GM19455 (cell line): ENCODE measurements at regions not wholly inside any gene's neighbourhood (a gene's known extent, or its start where the extent isn't known, plus 50 kb on each side); places are given as distances from the start of the nearest gene placed in this dataset.
A peak's percentile ranks its signal among the peaks of the same experiment; 100 is the strongest.
"Not testable (repeated sequence)": the region's sequence is repeated elsewhere in the genome, so short reads cannot be mapped to it uniquely, and the experiment has no call there.

Experiments
- ATAC-seq: cut with Tn5 transposase; IDR thresholded peaks from one replicate; pipeline ENCODE4 v1.9.1; 2021; ENCODE audit not compliant: unreplicated experiment

DNA sequence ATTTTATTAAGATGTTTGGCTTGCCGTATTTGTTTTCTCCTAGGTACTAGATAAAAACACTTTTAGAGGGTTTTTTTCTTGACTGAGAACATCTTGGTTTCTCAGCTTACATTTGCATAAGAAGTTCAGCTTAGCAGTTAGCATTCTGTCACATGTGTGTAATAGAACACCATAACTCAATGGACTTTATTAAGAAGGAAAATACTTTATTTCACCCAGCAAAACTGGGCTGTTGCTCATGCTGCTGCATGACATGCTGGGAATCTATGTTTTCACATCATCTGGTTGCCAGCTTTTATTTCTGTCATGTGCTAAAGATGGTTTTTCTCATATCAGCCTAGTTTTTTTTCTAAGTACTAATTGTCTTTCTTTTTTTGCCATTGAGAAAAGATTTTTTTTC, 144.6 kb downstream of the UTRN start:
- ATAC-seq, result no peak

DNA sequence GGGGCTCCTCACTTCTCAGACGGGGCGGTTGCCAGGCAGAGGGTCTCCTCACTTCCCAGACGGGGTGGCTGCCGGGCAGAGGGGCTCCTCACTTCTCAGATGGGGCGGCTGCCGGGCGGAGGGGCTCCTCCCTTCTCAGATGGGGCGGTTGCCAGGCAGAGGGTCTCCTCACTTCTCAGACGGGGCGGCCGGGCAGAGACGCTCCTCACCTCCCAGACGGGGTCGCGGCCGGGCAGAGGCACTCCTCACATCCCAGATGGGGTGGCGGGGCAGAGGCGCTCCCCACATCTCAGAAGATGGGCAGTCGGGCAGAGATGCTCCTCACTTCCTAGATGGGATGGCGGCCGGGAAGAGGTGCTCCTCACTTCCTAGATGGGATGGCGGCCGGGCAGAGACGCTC, 148.3 kb downstream of the UTRN start:
- ATAC-seq, result not testable (repeated sequence)

DNA sequence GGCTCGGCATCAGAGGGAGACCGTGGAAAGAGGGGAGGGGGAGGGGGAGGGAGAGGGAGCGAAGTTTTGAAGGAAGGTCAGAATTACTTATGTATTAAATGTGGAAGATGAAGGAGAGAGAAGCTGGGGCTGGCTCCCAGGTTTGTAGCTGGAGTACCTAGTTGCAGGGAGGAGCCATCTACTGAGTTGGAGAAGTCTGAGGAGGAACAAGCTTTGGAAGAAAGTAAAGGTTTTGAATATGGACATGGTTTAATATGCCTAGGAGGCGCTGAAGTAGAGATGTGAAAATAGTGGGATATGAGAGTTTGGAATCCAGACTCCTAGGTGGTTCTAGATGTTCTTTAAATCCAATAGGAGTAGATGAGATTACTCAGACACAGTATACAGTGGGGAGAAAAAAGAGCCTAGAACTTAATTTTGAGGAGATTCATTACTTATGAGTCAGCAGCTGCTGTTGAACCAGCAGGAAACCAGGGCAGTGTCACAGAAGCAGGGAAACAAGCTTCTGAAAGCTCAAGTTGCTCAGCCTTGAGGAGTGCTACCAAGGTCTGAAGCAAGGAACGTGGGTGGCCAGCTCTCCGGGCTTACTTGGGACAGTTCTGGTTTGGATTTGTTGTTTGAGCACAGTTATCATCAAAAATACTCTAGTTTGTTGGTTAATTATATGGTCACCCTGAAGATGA, 149.3 kb downstream of the UTRN start:
- ATAC-seq, result no peak

DNA sequence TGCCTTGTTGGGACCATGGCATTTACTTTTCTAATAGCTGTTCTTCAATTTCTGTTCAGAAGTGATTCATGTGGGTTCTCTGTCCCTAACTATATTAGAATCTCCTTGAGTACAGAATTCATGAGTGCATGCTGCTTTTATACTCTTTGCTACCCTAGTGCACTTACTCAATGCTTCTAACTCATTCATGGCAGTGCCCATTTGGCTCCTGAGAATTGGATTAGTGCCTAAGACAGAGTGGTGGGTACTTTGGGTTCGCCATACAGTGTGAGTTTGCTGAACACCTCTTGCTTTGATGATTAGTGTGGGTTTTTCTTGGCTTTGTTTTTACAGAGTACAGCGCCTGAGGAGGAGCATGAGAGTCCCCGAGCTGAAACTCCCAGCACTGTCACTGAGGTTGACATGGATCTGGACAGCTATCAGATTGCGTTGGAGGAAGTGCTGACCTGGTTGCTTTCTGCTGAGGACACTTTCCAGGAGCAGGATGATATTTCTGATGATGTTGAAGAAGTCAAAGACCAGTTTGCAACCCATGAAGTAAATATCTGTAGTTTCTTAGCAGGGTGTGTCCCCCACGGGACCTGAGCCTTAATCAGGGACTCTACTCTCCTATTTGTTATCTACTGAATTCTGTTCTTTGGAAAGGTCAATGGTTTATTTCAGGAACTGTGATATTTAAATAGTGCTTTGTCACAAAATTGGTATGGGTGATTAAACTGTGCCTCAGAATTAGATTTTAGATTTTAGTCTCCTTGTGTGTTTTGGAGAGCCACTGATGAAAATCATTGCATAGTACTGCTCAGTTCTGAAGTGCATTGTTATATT, 150.7 kb downstream of the UTRN start:
- ATAC-seq, result no peak

DNA sequence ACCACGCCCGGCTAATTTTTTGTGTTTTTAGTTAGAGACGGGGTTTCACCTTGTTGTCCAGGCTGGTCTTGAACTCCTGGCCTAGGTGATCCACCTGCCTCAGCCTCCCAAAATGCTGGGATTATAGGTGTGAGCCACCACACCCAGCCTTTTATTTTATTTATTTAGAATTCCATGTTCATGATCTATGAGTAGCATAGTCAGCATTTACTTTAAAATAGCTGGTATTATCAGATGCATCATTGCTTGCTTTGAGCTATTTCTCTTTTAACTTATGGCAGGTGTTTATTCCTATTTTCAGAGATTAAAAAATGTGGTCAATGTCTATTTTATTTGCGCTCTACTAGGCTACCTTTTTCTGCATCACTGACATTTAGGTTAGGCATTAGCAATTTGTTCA, 152.0 kb downstream of the UTRN start:
- no peak for ATAC-seq

DNA sequence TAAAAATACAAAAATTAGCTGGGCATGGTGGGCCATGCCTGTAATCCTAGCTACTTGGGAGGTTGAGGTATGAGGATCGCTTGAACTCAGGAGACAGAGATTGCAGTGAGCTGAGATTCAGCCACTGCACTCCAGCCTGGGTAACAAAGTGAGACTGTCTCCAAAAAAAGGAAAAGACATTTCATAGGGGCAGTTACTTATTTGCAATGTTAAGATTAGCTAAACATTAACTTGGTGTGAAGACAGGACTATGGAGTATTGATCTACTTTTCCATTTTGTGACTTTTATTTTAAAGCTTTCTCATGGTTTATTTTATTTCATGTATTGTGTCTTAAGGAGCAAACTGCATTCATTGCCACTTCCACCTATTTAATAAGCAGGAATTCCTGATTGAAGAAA, 153.0 kb downstream of the UTRN start:
- ATAC-seq, result no peak

DNA sequence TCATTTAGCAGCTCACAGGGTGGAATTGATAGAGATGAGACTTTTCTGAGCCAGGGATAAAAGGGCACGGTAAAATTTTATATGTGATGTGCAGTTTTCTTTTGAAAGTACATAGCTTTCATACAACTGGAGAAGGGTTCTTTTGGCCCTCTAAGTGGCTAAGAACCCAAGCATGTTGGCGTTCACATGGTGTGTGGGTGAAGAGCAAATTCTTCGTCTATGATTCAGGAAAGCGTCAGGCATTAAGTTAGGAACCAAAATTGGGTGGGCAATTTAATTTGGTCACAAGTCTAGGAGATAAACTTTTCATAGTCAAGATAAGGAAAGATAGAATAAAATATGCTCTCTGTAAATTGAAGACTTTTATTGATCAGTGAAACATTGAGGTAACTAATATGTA, 153.9 kb downstream of the UTRN start:
- no peak for ATAC-seq

DNA sequence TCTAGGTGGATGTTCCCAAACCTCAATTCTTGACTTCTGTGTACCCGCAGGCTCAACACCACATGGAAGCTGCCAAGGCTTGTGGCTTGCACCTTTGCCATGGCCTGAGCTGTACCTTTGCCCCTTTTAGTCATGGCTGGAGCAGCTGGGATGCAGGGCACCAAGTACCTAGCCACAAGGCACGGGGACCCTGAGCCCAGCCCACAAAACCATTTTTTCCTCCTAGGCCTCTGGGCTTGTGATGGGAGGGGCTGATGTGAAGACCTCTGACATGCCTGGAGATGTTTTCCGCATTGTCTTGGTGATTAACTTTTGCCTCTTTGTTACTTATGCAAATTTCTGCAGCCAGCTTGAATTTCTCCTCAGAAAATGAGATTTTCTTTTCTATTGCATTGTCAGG, 156.7 kb downstream of the UTRN start:
- ATAC-seq, result not testable (repeated sequence)

GRCh38 chr6:144443157-144443556, 158.0 kb downstream of the UTRN start:
- ATAC-seq, result no peak

DNA sequence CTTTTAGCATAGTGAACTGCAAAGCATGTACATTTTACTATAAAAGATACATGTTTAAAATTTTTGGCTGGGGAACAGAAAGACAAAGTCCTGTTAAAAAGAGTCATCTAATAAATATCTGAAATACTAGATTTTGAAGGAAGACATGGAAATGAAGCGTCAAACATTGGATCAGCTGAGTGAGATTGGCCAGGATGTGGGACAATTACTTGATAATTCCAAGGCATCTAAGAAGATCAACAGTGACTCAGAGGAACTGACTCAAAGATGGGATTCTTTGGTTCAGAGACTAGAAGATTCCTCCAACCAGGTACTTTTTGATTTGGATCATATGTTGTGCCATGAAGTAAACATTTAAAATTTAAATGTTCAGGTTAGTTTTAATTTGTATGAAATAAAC, 162.3 kb downstream of the UTRN start:
- ATAC-seq, result no peak

- no peak for ATAC-seq
Observed at GRCh38 chr6:144449218-144449617, 164.1 kb downstream of the UTRN start.

- no peak for ATAC-seq
Observed at GRCh38 chr6:144449911-144450597, 164.9 kb downstream of the UTRN start.

DNA sequence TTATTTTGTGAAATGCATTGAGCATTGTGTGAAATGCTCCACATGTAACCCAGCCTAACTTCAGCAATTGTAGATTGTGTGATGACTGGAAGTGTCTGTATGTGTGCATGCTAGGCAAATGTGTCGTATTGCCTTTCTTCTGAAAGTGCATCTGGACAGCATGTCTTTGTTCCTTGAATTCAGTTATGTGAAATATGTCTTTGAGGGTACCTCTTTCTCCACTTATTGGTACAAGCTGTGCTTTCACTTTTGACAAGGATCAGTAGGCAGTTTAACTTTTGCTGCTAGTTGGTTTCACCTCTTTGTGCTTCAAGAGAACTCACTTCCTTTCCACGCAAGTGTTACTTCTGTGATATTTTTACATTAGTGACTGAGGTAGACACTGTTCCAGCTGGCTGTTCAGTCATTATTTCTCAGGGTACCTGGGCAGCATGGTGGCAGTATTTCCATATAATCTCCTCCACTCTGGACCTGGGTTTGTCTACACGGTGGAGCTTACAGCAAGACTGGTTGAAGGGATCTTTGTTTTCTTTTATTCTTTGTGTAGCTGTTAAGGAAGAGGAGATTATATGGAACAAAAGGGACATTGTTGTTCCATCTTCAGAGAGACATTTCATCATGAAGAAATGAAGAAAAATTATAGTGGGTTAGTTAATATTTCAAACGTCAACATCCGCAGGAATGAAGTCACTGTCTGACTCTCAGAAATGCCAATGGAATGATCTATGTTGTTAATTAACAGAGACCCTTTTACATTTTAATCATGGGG, 175.4 kb downstream of the UTRN start:
- peak; percentile 83 for ATAC-seq

GRCh38 chr6:144462058-144462457, 176.9 kb downstream of the UTRN start:
- ATAC-seq, result no peak

GRCh38 chr6:144466716-144467115, 181.6 kb downstream of the UTRN start:
- ATAC-seq, result no peak

DNA sequence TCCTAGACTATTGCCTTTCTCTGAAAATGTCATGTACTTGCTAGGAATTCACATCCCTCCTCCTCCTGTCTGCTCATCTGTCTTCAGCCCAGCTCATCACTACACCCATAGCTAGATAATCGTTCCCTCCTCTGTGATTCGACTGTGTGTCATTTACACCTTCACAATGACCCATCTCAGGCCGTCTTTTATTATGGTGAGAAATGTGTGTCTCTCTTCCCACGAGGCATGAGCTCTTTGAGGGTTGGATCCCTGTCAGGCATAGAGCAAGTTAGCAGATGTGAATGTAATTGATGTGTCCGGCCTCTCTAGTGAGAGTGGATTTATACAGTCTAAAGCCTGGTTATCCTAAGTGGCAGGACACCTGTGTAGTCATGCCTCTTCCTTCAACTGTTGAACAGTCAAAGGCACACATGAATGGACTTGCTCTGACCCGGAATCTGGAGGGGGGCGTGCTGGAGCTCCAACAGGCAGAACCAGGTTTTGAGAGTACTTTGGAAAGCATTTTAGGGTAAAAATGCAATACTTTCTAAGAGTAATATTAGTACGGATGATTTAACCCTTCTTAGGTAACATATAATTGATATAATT, 182.1 kb downstream of the UTRN start:
- no peak for ATAC-seq

- ATAC-seq, result no peak
Observed at GRCh38 chr6:144467921-144468320, 182.8 kb downstream of the UTRN start.

GRCh38 chr6:144468709-144469108, 183.6 kb downstream of the UTRN start:
- ATAC-seq, result no peak

DNA sequence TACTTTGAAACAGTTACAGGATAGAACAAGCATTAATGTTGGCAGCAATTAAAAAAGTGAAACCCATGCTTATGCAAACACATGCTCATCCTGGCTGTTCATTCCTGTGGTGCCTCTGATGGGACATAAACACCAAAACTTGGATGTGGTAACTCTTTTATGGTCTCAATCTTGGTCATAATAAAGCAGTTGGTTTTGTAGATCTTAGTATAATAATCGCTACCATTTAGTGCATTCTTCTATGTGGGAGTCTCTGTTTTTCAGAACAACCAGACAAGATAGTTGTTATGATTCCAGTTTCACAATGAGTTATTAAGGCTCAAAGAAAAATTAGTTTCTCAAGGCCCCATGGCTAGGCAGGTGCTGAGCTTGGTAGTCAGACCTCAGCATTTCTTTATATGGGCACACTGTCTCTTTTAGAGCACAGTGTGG, 184.0 kb downstream of the UTRN start:
- peak; percentile 63 for ATAC-seq

- ATAC-seq, result not testable (repeated sequence)
Observed at GRCh38 chr6:144470201-144470600, 185.1 kb downstream of the UTRN start.

- no peak for ATAC-seq
Observed at GRCh38 chr6:144471986-144472385, 186.9 kb downstream of the UTRN start.
